HEK293T (cell line): ENCODE measurements at regions not wholly inside any gene's neighbourhood (a gene's known extent, or its start where the extent isn't known, plus 50 kb on each side); places are given as distances from the start of the nearest gene placed in this dataset.

ENCODE experiments used
- BHLHE40 ChIP-seq: fragments of 450-650 bp; IDR thresholded peaks from 2 replicates; pipeline ENCODE4 v1.6.1; 2016; ENCODE audit warnings: mild to moderate bottlenecking, moderate library complexity, borderline replicate concordance
- SP1 ChIP-seq: fragments of 450-650 bp; IDR thresholded peaks from 2 replicates; pipeline ENCODE4 v1.6.1; 2017
- ZNF384 ChIP-seq: fragments of 450-650 bp; IDR thresholded peaks from 2 replicates; pipeline ENCODE4 v1.6.1; 2016

DNA sequence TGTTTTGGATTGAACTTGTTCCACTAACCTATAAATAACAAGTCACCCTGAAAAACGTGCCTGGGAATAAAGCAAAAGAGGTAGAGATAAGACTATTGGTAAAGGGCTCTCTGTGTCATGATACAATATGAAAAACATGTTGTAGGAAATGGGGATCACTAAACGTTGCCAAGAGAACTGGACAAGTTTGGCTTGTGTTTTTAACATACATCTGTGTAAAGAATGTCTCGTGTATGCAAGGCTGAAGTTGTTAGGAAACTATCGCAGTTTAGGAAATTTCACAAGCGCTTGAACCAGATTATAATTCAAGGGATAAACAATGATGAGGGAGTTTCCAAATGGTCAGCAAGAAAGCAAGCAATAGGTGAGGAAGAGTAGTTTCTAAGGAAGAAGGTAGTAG lies 655.8 kb downstream of the PCDH7 start:
- no peak for TF ChIP-seq SP1
- no peak for TF ChIP-seq BHLHE40
- TF ChIP-seq ZNF384 = no peak
